Inflammatory macrophage treated with lipopolysaccharide for 4 hours (primary cell): ENCODE measurements at regions not wholly inside any gene's neighbourhood (a gene's known extent, or its start where the extent isn't known, plus 50 kb on each side); places are given as distances from the start of the nearest gene placed in this dataset.
A peak's percentile ranks its signal among the peaks of the same experiment; 100 is the strongest.

Source experiments
- DNase-seq: peaks from one replicate; pipeline ENCODE4 v3.0.0-alpha.2; 2020

DNA sequence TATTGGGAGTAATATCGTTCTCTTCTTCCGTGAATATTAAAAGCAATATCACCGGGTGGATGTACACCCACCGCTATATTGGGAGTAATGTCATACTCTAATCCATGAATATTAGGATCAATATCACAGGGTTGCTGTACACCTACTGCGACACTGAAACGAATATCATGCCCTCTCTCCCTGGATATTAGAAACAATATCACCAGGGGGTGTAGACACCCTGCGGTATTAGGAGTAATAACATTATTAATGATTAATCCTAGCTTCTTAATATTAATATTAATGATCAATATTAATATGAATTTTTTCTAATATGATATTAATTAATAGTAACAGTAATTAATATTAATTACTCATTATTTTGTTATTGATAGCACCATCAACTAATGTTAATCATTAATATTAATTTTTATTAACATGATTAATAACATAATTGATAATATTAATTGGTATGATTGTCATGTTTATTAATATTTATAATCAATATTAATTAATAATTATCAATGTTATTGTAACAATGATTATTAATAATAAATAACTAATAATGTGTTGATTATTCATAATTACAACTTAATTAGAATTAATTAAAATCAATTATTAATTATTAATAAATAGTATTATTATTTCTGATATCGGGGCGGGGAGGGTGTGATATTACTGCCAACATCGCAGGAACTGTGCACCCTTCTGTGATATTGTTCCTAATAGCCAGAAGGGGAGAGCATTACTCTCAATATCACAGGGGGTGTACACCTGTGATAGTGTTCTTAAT lies 121.3 kb upstream of the C1GALT1 start:
- DNase-seq, result no peak

DNA sequence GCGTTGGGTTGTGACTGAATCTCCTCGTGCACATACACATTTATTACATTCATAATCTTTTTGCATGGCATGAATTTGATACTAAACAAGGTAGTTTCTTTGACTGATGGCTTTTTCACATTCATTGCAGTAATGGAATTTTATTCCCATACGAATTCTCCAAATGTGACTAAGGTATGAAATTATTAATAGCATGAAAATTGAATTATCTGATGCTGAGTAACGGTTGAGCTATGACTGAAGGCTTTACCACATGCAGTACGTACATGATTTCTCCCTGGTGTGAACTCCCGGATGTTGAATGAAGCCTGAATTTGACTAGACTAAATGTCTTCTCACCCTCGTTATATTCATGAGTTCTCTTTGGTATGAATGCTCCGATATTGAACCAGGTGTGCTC lies 104.4 kb upstream of the C1GALT1 start:
- DNase-seq, result no peak

DNA sequence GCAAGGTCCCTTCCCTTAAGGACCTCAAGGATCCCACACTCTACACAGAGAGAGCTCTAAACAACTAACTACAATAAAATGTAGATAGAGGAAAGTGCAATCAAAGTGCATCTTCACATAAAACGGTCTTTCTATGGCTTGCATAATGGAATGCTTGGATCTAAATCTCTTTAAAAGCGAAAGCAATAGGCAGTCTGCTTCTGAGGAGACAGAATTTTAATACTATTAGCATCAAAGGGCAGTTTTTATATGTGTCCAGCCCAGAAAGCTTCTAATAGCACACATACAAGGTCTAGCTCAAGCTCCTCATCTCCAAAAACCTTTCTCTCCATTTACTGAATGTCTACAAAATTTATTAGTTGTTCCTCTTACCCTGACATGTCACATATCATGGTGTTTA lies 101.5 kb upstream of the C1GALT1 start:
- DNase-seq, result no peak

DNA sequence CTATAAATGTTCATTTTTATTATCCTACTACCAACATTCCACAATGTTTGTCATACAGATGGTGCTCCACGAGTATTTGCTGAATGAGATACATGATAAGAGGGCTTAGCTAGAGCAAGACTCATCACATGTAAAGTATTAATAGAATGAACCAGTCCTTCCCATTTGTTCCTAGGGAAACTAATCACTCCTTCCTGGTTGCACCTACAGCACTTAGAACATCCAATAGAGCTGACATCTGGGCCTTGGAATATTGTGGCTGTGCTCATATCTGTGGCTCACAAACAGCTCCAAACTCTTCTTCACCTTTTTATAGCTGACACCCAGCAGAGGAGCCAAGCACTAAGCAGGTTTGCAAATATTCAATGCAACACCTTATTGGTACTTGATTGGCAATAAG lies 91.9 kb upstream of the C1GALT1 start:
- no peak for DNase-seq

DNA sequence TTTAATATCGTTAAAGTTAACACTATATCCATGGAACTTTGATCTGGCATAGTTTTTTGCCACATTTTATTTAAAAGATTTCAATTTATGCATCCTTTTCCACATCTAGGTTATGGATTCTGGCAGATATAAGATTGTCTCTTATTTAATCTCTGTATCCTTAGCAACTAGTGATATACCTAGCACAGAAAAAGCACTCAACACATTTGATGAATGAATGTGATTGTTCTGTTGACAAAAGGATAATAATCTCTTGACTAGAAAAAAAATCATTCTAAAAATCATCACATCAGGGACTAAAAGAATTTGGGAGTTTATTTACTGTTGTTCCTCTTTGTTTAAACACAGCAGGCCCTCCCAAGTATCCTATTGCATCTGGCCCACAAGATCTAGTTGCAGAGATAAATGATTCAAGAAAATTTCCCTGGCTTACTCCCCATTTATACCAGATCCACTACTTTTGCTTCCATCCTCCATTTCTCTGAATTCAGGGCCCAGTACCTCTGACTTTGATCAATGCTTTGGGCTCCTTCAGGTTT lies 84.0 kb upstream of the C1GALT1 start:
- DNase-seq, result no peak

DNA sequence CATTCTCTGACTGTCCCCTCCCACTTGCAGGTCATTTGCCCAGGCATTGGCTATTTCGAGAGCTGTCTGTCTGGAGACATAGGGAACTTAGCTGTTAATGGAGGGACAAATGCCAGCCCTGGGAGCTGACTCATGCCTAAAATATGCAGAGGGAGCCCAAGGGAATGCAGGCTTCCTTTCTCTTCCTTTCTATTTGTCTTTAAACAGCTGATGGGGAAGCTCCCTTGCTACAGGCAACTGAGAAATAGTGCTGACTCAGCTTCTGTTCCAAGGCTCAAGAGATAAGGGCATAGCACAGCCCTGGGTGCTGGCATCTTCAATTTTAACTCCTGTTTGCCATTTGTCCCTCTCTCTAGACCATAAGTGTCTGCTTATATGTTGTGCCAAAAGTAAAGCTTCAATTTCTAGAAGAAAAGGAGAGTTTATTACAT lies 82.7 kb upstream of the C1GALT1 start:
- DNase-seq, result peak; percentile 35

DNA sequence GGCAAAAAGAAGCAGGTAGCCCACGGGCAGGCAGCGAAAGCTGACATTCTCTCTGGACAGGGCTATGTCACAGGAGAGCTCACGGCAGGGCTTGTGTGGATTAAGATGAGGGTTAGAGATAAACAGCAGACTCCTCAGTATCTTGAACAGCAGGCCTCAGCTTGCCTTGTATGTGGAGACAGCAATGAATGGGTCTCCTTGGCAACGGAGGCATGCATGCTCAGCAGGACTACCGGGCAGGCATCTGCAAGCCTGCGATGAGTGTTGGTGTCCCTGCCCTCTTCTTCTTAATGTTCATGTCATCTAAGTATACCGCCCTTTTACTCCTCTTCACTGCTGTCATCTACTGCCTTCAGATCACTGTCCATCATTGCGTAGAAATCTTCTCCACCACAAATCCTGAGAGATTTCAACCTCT lies 81.9 kb upstream of the C1GALT1 start:
- no peak for DNase-seq

DNA sequence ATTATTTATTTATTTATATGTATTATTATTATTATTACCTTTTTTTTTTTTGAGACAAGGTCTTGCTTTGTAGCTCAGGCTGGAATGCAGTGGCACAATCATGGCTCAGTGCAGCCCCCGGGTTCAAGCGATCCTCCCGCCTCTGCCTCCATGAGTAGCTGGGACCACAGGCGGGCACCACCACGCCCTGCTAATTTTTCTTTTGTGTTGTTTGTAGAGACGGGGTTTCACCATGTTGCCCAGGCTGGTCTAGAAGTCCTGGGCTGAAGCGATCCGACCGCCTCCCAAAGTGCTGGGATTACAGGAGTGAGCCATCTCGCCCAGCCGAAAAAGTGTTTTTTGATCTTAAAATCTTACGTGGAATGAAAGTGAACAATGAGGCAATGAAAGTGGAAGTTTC lies 79.4 kb upstream of the C1GALT1 start:
- DNase-seq, result no peak

DNA sequence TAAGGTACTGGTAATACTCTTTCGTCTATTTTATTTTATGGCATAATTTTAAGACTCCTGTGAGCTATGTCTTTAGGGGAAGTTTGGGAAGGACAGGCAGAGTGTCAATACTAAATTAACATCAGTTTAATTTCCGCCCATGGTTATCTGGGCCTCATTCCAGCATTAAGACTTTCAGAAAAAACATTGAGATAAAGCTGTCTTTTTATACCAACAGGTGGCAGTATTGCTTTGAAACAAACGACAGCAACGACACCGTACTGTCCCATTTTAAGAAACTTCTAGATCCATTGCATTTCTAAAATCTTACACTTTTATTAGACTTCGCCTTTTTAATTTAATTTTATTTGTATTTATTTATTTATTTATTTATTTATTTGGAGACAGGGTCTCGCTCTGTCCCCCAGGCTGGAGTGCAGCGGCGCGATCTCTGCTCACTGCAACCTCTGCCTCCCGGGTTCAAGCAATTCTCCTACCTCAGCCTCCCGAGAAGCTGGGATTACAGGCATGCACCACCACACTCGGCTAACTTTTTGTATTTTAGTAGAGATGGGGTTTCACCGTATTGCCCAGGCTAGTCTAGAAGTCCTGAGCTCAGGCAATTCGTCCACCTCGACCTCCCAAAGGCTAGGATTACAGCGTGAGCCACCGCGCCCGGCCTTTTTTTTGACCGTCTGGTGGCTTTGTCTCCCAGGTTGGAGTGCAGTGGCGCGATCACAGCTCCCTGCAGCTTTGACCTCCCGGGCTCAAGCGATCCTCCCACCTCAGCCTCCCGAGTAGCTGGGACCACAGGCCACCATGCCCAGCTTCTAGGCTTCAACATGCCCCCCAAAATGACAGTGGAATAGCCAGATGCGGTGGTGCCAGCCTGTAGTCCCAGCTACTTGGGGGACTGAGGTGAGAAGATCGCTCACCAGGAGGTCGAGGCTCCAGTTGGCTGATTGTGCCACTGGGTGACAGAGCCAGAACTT lies 78.7 kb upstream of the C1GALT1 start:
- peak; percentile 64 for DNase-seq

DNA sequence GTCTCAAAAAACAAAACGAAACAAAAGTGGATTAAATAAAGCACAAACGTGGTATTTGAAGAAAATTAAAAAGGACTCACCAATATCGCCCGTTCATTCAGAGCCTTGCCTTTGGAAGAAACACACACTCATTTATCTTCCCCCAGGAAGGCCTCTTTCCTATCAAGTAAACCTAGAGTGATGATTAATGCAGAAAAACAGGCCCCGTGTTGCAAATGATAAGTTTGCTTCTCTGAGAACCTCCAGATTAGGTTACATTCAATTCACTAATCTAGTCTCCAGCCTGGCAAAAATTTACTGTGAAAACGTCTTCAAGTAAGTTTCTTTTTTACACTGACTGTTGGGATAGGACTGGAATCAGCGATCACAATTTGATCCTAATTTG lies 78.0 kb upstream of the C1GALT1 start:
- no peak for DNase-seq

DNA sequence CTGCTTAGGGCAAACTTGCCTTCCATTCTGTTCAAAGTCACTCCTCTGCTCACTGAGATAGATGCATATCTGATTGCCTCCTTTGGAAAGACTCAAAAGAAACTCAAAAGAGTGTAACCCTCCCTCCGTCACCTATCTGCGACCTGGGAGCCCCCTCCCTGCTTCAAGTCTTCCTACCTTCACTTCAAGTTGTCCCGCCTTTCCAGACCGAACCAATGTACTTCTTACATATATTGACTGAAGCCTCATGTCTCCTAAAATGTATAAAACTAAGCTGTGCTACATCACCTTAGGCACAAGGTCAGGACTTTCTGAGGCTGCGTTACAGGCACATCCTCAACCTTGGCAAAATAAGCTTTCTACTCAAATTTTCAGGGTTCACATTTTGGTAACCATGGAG lies 77.4 kb upstream of the C1GALT1 start:
- DNase-seq, result no peak

DNA sequence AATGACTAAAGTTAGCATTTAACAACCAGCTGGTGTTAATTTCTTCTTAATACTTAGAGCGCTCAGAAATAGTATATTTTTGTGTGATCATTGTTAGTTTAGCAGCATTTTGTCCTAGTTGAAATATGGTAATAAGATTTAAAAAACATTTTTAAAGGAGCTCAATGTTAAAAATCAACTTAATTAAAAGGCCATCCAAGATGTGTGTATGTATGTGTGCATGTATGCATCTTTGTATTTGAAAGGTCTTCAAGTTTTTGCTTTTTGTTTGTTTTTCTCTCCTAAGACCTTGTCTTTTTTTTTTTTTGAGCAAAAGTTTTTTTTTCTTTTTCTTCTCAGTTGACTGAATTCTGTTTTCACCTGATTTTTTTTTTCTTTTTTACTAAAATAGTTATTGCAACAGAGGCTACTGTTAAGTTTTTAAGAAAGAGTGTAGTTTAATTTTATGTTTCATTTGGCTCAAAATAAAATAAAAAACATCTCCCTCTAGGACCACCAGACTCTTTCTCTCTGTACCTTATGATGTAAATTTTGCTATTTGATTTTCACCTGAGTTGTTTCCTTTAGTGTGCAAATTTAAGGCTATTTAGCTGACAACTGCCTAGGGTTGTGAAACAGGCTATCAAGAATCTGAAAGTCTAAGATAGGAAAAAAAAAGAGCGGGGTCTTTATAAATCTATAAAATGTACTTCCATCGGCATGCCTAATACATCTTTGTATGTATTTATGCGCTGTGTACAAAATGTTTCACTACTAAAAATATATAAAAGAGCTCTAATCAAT lies 76.4 kb upstream of the C1GALT1 start:
- no peak for DNase-seq

DNA sequence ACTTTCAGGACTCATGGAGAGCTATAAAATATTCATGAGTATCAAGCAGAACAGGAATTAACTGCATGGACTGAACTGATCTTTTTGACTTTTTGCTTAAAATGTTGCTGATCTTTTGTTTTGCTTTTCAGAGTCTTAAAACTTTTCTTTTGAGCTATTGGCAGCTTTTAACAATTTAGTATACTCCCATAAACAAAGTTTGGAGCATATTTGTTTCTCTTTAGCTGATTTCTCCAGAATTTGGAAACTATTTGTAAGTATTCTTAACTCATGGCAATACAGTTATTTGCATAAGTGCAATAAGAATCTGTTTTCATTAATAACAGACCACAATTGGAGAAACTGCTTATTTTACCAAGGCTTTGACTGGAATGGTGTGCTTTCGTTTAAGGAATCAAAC lies 73.4 kb upstream of the C1GALT1 start:
- DNase-seq, result no peak

DNA sequence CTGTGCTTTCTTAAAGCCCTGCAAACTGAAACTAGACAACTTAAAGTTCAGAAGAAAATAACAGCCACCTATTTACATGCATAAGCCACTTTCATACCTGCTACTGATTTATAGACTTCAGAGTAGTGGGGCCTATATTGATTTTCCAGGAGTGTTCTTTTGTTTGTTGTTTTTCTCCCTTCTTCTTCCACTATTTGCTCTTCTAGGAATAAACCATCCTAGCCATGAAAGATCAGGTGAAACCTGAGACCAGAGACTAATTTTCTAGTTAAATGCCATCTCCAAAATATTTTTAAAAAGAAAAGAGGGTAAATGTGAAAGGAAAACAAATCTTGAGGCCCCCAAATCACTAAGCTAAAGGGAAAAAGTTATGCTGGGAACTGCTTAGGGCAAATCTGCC lies 72.4 kb upstream of the C1GALT1 start:
- no peak for DNase-seq

DNA sequence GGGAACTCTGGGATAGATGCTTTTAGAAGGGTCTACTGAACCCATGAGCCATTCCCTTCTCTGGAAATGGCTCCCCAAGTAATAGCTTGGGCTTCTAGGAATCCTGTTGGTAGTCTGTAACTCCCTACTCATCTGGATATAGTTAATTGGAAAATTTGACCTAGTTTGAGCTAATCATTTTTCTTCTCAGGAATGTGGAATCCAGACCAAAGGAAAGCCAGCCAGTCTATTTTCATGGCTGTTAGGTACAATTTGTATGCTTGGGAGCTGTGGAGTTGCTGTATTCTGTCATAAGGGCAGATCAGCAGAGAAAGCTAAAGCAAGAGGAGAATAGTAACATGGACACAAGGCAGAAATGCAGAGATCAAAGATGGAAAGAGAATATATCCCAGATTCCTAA lies 71.6 kb upstream of the C1GALT1 start:
- no peak for DNase-seq

DNA sequence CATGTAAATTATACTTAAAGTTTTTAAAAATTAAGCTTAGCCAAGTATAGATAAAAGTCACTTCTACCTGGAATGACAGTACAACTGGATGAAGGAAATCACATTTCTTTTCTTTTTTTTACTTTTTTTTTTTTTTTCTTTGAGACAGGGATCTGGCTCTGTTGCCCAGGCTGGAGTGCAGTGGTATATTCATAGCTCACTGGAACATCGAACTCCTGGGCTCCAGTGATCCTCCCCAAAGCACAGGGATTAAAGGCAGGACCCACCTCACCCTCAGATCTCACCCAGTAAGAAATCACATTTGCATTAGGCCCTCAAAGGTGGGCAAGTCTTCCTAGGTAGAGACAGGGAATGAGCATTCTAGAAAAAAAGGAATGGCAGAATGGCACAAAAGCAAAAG lies 69.5 kb upstream of the C1GALT1 start:
- DNase-seq, result no peak

DNA sequence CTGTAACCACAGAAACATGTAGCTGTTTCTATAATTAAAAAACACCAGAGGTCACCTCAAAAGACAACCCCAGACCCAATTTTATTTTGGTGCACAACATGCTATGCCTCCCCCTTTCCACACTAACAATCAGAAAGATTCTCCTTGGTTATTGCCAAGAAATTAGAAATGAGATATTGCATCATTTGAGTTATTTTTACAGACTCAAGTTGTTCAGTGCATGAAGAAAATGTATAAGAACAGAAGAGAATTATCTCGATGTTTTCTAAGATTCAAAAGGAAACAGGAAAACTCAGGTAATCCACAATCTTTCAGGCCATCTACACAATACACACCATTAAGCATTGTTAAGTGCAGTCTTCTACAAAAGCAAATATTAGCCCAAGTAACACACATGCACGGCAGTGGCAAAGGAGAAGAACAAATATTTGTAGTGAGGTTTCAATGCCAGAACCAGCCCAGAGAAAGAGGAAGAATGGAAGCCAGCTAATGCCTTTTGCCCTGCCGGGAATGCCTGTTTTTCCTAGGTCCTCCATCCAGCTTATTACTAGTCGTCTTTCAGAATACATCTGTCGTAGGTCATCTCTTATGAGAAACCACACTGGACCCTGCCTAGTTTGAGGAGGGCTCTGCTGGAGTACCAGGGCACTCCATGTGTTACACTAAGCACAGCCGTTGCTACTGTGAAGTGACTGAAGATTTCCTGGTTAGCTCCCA lies 67.6 kb upstream of the C1GALT1 start:
- DNase-seq, result no peak

DNA sequence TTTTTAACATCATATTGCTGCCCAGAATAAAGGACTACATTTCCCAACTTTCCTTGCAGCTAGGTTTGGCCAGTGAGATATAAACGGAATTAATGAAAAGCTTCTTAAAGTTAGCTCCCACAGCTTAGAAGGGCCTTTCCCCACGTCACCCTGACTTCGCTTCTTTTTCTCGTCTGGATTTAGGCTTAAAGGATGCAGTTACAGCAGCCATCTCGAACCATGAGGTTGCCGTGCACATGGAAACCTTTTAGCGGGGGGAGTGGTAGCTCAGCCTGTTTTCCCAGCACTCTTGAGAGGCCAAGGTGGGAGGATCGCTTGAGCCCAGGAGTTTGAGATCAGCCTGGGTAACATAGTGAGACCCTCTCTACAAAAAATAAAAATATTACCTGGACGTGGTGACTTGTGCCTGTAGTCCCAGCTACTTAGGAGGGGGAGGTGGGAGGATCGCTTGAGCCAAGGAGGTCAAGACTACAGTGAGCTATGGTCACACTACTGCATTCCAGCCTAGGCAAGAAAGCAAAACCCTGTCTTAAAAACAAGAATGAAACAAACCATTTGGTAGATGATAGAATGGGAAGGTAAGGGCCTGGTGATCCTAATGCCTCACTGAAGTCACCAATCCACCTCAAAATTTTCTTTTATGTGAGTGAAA lies 64.3 kb upstream of the C1GALT1 start:
- no peak for DNase-seq

DNA sequence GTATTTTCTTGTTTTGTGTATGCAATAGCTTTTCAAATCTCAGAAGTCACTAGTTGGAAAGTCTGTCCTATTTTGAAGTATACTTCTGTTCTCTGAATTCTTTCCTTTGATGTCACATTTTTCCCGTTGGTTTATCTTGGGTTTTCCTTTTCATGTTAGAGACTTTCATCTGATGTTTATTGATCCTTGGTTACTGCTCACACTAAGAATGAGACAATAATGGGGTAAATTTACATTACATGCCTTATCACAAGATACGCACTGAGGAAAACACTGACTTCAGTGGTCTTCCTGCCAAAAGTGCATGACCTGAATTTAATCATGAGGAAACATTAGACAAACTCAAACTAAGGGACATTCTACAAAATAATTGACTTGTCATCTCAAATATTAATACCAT lies 63.5 kb upstream of the C1GALT1 start:
- DNase-seq, result no peak

DNA sequence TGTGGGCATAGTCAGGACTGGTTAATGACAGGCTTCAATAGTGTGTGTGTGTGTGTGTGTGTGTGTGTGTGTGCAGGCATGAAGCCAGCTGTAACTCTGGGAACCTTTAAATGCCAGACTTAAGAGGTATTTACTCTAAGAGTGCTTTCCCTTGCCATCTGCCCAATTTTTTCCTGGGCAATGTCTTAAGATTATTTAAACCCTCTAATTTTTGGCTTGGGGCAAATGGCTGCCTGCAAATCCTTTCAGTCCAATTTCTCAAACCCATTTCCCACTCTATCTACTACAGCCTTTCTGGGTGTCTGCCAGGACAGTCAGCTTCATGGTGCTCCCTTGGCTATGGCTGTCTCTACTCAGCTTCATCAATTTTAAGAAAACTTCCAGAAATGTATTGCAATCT lies 62.6 kb upstream of the C1GALT1 start:
- no peak for DNase-seq

DNA sequence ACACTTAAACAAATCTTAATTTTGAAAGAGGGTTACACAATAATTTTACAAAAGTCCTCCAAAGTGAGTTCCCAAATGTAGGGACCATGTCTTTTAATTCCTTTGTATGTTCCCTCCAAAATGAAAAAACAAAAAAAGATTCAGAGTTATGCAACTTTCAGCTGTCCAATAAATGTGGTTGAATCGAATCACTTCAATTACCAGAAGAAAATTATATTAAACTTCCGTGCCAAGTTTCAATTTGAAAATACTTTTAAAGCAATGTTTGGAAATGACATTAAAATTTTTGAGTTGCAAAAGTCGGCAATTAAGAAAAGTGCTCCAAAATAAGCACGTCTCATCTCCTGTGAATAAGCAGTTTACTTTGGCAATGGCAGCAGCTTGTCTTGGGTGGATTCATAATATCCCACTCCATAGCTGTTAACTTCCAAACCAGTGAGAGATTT lies 60.3 kb upstream of the C1GALT1 start:
- DNase-seq, result no peak
